ENCODE measurements at regions not wholly inside any gene's neighbourhood (a gene's known extent, or its start where the extent isn't known, plus 50 kb on each side); places are given as distances from the start of the nearest gene placed in this dataset.

DNA sequence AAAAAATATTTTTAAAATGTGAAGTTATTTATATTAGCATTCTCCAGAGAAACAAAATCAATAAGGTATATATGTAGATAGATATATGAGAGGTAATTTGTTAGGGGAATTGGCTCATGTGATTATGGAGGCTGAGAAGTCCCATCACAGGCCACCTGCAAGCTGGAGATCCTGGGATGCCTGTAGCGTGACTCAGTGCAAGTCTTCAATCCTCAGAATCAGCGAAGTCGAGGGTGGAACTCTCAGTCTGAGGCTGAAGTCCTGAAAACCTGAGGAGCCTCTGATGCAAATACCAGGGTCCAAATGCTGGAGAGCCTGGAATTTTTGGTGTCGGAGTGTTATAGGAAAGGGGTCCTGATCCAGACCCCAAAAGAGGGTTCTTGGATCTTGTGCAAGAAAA, 658.5 kb downstream of the USP25 start:
- TF ChIP-seq, protein P1, sequence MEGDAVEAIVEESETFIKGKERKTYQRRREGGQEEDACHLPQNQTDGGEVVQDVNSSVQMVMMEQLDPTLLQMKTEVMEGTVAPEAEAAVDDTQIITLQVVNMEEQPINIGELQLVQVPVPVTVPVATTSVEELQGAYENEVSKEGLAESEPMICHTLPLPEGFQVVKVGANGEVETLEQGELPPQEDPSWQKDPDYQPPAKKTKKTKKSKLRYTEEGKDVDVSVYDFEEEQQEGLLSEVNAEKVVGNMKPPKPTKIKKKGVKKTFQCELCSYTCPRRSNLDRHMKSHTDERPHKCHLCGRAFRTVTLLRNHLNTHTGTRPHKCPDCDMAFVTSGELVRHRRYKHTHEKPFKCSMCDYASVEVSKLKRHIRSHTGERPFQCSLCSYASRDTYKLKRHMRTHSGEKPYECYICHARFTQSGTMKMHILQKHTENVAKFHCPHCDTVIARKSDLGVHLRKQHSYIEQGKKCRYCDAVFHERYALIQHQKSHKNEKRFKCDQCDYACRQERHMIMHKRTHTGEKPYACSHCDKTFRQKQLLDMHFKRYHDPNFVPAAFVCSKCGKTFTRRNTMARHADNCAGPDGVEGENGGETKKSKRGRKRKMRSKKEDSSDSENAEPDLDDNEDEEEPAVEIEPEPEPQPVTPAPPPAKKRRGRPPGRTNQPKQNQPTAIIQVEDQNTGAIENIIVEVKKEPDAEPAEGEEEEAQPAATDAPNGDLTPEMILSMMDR (IDR thresholded peaks at IDR 0.05; ENCODE audit: low read length, missing control alignments), result no peak
- no peak overlapping the region for H3K4me3 ChIP-seq (replicated peaks; ENCODE audit: low read depth, low read length)
- DNase-seq (ENCODE audit: low read depth), result no peak

DNA sequence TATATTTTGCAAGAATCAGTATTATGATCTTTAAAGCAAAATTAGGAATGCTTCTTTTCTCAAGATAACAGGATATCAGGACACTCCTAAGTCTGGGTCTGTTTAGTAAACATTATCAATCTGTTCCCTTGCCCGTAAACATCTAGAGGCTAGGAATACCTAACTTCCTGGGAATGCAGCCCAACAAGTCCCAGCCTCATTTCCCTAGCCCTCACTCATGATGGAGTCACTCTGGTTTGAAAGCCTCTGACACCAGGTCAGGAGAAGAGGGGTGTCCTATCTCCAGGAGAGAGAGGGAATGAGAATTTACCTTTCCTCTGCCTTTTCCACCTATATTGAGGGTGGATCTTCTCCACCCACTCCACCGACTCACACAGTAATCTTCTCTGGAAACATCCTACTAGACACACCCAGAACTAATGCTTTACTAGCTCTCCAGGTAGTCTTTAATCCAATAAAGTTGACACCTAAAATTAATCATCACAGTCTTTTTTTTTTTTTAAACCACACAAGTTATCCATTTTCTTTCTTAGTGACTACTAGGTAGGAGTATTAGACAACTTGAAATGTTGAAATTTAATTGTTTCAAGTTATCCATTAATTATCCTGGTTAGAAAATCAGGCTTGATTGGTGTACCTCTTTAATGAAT, 659.3 kb downstream of the USP25 start:
- H3K4me3 ChIP-seq (replicated peaks; ENCODE audit: low read depth, low read length), result no peak overlapping the region
- TF ChIP-seq, protein P1 (IDR thresholded peaks at IDR 0.05; ENCODE audit: low read length, missing control alignments), result no peak
- DNase-seq (ENCODE audit: low read depth), result no peak

DNA sequence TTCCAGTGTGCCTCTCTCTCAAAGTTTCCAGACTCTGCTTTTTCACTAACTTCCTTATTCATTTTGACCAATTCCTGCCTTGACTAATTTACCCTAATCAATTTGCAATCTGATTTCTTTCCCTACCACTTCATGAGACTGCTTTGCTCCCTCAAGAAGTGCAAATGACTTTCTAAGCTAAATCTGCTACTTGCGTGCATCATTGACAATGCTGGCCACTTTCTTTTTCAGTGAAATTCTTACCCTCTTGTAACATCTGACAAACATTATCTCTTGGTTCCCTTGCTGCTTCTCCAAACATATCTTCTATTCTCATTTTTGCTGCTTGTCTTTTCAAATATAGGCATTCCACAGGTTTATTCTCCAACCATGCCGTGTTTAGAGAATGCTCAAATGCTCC, 659.9 kb downstream of the USP25 start:
- DNase-seq (ENCODE audit: low read depth), result no peak
- TF ChIP-seq, protein P1 (IDR thresholded peaks at IDR 0.05; ENCODE audit: low read length, missing control alignments), result no peak
- H3K4me3 ChIP-seq (replicated peaks; ENCODE audit: low read depth, low read length), result no peak overlapping the region

DNA sequence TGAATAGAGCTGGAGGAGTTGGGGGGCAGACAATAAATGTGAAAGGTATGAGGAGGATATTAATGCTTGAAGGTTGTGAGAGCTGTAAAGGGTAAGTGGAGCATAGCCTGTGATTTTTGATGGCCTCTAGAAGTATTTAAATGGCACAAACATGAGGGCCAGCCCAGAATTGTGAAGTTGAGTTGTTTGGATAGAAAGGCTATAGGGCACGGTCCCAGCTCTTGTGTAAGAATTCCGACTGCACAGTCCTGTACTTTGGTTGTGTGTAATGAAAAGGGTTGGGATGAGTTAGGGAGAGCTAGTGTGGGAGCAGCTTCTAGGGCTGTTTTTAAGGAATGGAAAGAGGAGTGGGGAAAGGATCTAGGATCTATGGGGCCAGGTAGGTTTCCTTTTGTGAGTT, 665.5 kb downstream of the USP25 start:
- no peak overlapping the region for H3K4me3 ChIP-seq (replicated peaks; ENCODE audit: low read depth, low read length)
- DNase-seq (ENCODE audit: low read depth), result no peak
- TF ChIP-seq, protein P1 (IDR thresholded peaks at IDR 0.05; ENCODE audit: low read length, missing control alignments), result no peak

DNA sequence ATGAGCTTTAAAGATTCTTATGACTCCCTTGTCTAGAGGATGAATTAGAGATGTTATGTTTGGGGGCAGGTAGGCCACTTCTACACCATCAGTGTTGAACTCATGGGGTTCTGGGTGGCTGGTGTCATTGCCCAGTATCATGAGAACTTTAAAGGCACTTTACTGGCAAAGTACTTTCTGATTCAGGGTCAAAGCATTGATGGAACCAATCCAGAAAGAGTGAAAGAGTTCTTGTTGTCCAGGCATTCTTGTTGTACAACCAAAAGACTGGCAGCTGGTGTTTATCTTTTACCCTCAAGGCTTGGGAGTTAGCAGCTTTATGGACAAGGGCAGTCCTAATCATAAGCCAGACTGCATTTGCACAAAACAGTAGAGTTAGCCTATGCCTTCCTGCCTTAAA, 673.0 kb downstream of the USP25 start:
- no peak overlapping the region for H3K4me3 ChIP-seq (replicated peaks; ENCODE audit: low read depth, low read length)
- DNase-seq (ENCODE audit: low read depth), result no peak
- TF ChIP-seq, protein P1 (IDR thresholded peaks at IDR 0.05; ENCODE audit: low read length, missing control alignments), result no peak

DNA sequence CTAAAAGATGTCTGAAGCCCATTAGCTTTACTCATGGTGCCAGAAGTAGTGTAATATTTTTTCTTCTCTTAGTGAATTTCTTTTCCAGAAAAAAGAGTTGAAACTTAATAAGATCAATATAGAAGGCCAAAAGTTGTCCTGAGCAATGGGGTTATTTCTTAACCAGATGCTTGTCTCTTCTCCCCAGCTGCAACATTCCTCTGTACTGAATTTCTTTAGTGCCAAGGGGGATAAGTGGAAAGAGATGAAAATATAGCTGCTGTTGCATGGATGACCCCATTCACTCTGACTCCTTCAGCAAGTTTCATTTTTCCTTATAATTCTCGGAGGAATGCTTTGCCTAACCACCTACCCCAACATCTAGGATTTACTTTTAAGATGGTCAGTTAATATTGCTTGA, 675.0 kb downstream of the USP25 start:
- DNase-seq (ENCODE audit: low read depth), result no peak
- TF ChIP-seq, protein P1 (IDR thresholded peaks at IDR 0.05; ENCODE audit: low read length, missing control alignments), result no peak
- no peak overlapping the region for H3K4me3 ChIP-seq (replicated peaks; ENCODE audit: low read depth, low read length)

DNA sequence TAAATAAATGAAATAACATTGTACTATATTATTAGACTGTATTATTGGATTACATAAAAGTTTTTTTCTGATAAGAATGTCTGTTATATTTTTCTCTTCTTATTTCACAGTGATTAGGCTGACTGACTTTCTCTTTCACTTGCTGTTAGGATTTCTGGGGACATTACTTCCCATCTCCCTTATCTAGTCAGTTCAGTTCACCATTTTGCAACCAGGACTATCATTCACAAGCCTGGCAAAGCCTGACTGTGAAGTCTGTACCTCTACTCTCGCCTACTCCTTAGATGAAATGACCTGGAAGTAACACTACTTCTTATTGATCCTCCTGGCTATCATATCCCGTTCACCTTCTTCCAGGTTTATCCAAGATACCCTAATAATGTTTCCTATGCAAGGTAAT, 676.6 kb downstream of the USP25 start:
- DNase-seq (ENCODE audit: low read depth), result no peak
- TF ChIP-seq, protein P1 (IDR thresholded peaks at IDR 0.05; ENCODE audit: low read length, missing control alignments), result no peak
- H3K4me3 ChIP-seq (replicated peaks; ENCODE audit: low read depth, low read length), result no peak overlapping the region

All from fibroblast of pulmonary artery (primary cell).